Loucy (cell line): ENCODE measurements at regions not wholly inside any gene's neighbourhood (a gene's known extent, or its start where the extent isn't known, plus 50 kb on each side); places are given as distances from the start of the nearest gene placed in this dataset.

ENCODE experiments used
- H2AFZ ChIP-seq: fragments of 200-600 bp; sonication (generic); 2 replicates; pipeline ENCODE4 v1.6.0; 2016; ENCODE audit warnings: antibody characterized with exemption, mild to moderate bottlenecking, low read length, moderate library complexity
- H3F3A ChIP-seq: fragments of 200-600 bp; 2 replicates; pipeline ENCODE4 v1.6.0; 2016; ENCODE audit warnings: antibody characterized with exemption, low read depth, mild to moderate bottlenecking
- H3K27me3 ChIP-seq: fragments of 200-600 bp; sonication (generic); 2 replicates; pipeline ENCODE4 v1.6.1; 2014; ENCODE audit warnings: low read length, mild to moderate bottlenecking; ENCODE audit not compliant: insufficient read depth, poor library complexity, severe bottlenecking
- H3K36me3 ChIP-seq: fragments of 200-600 bp; sonication (generic); 2 replicates; pipeline ENCODE4 v1.6.1; 2016; ENCODE audit warnings: low read length; ENCODE audit not compliant: insufficient read depth
- H3K4me1 ChIP-seq: fragments of 200-600 bp; sonication (generic); 2 replicates; pipeline ENCODE4 v1.5.1; 2014; ENCODE audit warnings: low read length, mild to moderate bottlenecking; ENCODE audit not compliant: insufficient read depth, poor library complexity, severe bottlenecking
- H3K4me2 ChIP-seq: fragments of 200-600 bp; sonication (generic); 2 replicates; pipeline ENCODE4 v1.6.0; 2014; ENCODE audit warnings: antibody characterized with exemption, low read length, low read depth, mild to moderate bottlenecking; ENCODE audit not compliant: poor library complexity, severe bottlenecking
- H3K4me3 ChIP-seq: fragments of 200-600 bp; sonication (generic); 2 replicates; pipeline ENCODE4 v1.5.1; 2014; ENCODE audit warnings: low read length, mild to moderate bottlenecking, mixed read lengths; ENCODE audit not compliant: poor library complexity, severe bottlenecking
- H3K79me2 ChIP-seq: fragments of 200-600 bp; sonication (generic); 2 replicates; pipeline ENCODE4 v1.6.1; 2014; ENCODE audit warnings: low read length; ENCODE audit not compliant: insufficient read depth
- H3K9ac ChIP-seq: fragments of 200-600 bp; sonication (generic); 2 replicates; pipeline ENCODE4 v1.6.0; 2014; ENCODE audit warnings: mild to moderate bottlenecking, low read depth, low read length, moderate library complexity; ENCODE audit not compliant: poor library complexity, severe bottlenecking
- H3K9me2 ChIP-seq: fragments of 200-600 bp; sonication (generic); replicated peaks from 2 replicates; pipeline ENCODE4 v1.6.1; 2016; ENCODE audit warnings: low read depth, low read length, mixed read lengths
- H3K9me3 ChIP-seq: fragments of 200-600 bp; sonication (generic); 2 replicates; pipeline ENCODE4 v1.6.1; 2014; ENCODE audit warnings: mild to moderate bottlenecking, antibody characterized with exemption, low read length, low read depth; ENCODE audit not compliant: insufficient read depth
- H4K20me1 ChIP-seq: fragments of 200-600 bp; sonication (generic); 2 replicates; pipeline ENCODE4 v1.6.0; 2014; ENCODE audit warnings: antibody characterized with exemption, low read length, mild to moderate bottlenecking; ENCODE audit not compliant: insufficient read depth, poor library complexity, severe bottlenecking
- CTCF ChIP-seq: fragments of 200-600 bp; sonication (generic); conservative IDR thresholded peaks from 2 replicates; pipeline ENCODE4 v1.5.1; 2014; ENCODE audit warnings: mild to moderate bottlenecking, antibody characterized with exemption, low read length
- EZH2phosphoT487 ChIP-seq: fragments of 200-600 bp; IDR thresholded peaks from 2 replicates; pipeline ENCODE4 v1.6.1; 2018; ENCODE audit warnings: antibody characterized with exemption, mild to moderate bottlenecking, moderate library complexity, borderline replicate concordance

DNA sequence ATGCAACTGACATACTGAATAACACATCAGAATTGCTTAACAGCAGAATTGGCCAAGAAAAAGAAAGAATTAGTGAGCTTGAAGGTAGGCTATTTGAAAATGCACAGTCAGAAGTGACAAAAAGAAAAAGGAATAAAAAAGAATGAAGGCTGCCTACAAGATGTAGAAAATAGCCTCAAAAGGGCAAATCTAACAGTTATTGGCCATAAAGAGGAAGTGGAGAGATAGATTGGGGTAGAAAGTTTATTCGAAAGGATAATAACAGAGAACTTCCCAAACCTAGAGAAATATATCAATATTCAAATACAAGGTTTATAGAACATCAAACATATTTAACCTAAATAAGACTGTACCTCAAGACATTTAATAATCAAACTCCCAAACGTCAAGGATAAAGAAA, 67.5 kb downstream of the ATP6V1G3 start:
- Histone ChIP-seq H3F3A (no peaks in the 10 kb centered on the region), H3K36me3 (no peaks in the 10 kb centered on the region), H3K9ac (no peak overlapping the region), H3K4me3 (no peak overlapping the region), H3K4me2 (no peak overlapping the region), H3K27me3 (no peaks in the 10 kb centered on the region), H3K9me3 (no peaks in the 10 kb centered on the region; the same call in 1 of the 2 replicates), H3K79me2 (no peaks in the 10 kb centered on the region), H2AFZ (no peak overlapping the region), H4K20me1 (no peaks in the 10 kb centered on the region), H3K9me2 (no peaks in the 10 kb centered on the region), H3K4me1 (peaks cover 10% of the 10 kb centered on the region)
- TF ChIP-seq EZH2phosphoT487: no peak
- no peak for TF ChIP-seq CTCF

DNA sequence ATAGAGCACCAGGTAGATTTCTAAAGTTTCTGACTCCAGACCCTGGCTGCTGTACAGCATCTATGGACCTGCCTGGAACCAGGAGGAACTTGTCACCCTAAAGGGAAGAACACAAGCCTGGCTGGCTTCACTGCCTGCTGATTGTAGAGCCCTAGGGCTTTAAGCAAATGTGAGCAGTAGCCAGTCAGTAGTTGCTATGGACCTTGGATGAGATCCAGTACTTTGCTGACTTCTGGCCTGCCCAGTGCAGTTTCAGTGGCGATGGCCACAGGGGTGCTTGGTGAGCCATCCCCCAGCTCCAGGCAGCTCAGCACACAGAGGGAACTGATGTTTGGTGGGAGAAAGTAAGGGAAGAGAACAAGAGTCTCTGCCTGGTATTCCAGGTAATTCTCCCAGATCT, 68.4 kb downstream of the ATP6V1G3 start:
- Histone ChIP-seq H3K4me1 (peaks cover 15% of the 10 kb centered on the region), H3K4me2 (no peak overlapping the region), H3F3A (no peaks in the 10 kb centered on the region), H3K79me2 (no peaks in the 10 kb centered on the region), H2AFZ (peak overlapping the region; percentile 53), H3K4me3 (no peak overlapping the region), H3K36me3 (no peaks in the 10 kb centered on the region), H3K27me3 (no peaks in the 10 kb centered on the region), H3K9me3 (no peaks in the 10 kb centered on the region; the same call in 1 of the 2 replicates), H3K9ac (no peak overlapping the region), H3K9me2 (no peaks in the 10 kb centered on the region), H4K20me1 (no peaks in the 10 kb centered on the region)
- TF ChIP-seq EZH2phosphoT487: no peak
- no peak for TF ChIP-seq CTCF

GRCh38 chr1:198467907-198468306, 72.6 kb downstream of the ATP6V1G3 start:
- peak overlapping the region; percentile 45; the same call in 1 of the 2 replicates for H2AFZ ChIP-seq

More at GRCh38 chr1:198467907-198468306, 72.6 kb downstream of the ATP6V1G3 start:
- Histone ChIP-seq H3K4me2 (no peak overlapping the region), H3K4me3 (no peak overlapping the region), H4K20me1 (no peaks in the 10 kb centered on the region), H3K9ac (no peak overlapping the region), H3K79me2 (no peaks in the 10 kb centered on the region), H3K36me3 (no peaks in the 10 kb centered on the region), H3K9me2 (no peaks in the 10 kb centered on the region), H3K4me1 (peaks cover 30% of the 10 kb centered on the region), H3K9me3 (no peaks in the 10 kb centered on the region), H3F3A (no peaks in the 10 kb centered on the region), H3K27me3 (no peaks in the 10 kb centered on the region)
- TF ChIP-seq EZH2phosphoT487 (no peak), CTCF (no peak)
